COLO668 (cell line): ENCODE measurements at regions not wholly inside any gene's neighbourhood (a gene's known extent, or its start where the extent isn't known, plus 50 kb on each side); places are given as distances from the start of the nearest gene placed in this dataset.
"Not testable (repeated sequence)": the region's sequence is repeated elsewhere in the genome, so short reads cannot be mapped to it uniquely, and the experiment has no call there.

Experiments used
- DNase-seq: peaks from one replicate; lab custom pipeline; 2025; ENCODE audit not compliant: unreplicated experiment; lab: John Stamatoyannopoulos, UW

DNA sequence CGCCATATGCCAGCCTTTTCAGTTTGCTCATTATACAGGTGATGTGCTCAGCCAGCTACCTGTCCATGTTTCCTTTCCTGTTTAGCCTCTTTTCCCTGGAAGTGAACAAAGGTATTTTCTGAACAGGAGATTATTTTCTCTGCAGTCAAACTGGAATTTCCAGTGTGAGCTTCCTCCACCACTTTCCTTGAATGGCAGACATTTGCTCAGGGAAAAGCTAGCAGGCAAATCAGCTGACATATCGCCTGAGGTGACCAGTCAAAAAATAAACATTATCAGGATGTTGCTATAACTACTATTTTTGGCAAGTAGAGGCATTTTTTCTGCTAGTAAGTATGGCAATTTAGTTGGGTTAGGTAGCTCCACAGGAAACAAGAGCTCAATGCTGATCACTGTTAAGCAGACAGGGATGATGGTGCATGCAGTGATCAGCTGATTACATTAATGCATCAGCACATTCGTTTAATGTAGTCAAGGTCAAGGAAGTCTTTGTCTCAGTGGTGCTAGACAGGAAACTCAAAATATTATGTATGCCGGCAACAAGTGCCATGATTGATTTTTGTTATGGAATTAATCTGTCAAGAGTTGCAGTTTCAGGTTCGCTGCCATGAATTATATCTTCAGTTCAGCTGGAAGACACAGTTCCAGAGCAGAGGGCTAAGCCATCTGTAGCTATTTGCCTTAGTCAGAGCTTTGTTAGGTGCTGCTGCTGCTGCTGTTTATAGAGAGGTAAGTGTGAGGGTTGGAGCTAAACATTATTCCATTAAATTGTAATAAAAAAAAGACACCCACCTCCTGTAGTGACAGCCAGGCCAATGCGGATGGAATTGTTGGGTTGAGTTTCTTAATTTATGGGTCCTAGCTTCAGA, 179.7 kb upstream of the ST6GALNAC5 start:
- DNase-seq = no peak

DNA sequence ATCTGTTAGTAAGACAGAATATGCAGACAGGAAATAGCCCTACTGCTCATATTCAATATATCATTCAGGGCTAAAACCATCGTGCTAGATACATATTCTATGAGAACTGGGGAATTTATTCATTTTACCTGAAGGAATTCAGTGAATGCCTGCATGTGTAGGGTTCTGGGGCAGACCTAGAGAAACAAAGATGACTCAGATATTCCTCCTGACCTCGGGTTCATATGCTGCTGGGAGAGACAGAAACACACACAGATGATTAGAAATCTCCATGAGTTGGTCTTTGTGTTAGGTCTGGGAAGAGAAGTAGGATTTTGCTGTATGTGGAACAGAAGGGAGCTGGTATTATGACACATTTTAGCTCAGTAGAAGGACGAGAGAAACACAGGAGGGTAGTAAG, 176.5 kb upstream of the ST6GALNAC5 start:
- no peak for DNase-seq

DNA sequence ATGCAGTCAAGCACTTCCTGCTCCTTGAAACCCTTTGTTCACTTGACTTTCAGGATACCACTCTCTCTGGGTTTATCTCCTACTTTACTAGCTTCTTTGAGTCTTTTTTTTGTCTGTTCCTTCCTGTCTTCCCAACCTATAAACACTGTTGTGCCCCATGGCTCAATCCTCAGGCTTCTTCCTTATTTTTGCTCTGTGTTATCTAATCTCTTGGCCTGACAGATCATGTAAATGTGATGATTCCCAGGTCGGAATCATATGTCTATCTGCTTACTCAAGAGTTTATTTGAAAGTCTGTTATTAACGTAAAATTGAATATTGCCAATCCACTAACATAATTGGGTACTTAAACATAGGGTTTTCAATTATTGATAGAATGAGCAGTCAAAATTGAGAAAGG, 171.7 kb upstream of the ST6GALNAC5 start:
- no peak for DNase-seq

DNA sequence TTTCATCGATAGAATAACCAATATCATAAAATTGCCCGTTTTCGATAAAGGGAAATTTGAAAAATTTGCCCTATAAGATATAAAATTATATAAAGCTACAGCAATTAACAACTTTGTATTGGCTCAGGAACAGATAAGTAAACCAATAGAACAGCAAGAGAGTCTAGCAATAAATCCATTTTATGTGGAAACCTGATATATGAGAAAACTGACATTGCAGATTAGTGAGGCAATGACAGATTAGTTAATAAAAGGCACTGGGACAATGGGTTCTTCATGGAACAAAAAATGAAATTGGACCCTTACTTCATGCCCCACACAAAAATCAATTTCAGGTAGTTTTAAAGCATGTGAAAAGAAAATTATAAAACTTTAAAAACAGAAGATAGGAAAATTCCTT, 169.9 kb upstream of the ST6GALNAC5 start:
- DNase-seq = no peak

DNA sequence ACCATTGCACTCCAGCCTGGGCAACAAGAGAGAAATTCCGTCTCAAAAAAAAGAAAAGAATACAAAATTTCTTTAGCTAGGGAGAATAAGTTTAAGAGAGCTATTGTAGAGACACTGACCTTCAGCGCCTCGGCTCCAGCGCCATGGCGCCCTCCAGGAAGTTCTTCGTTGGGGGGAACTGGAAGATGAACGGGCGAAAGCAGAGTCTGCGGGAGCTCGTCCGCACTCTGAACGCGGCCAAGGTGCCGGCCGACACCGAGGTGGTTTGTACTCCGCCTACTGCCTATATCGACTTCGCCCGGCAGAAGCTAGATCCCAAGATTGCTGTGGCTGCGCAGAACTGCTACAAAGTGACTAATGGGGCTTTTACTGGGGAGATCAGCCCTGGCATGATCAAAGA, 167.6 kb upstream of the ST6GALNAC5 start:
- not testable (repeated sequence) for DNase-seq

DNA sequence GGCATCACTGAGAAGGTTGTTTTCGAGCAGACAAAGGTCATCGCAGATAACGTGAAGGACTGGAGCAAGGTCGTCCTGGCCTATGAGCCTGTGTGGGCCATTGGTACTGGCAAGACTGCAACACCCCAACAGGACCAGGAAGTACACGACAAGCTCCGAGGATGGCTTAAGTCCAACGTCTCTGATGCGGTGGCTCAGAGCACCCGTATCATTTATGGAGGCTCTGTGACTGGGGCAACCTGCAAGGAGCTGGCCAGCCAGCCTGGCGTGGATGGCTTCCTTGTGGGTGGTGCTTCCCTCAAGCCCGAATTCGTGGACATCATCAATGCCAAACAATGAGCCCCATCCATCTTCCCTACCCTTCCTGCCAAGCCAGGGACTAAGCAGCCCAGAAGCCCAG, 167.1 kb upstream of the ST6GALNAC5 start:
- not testable (repeated sequence) for DNase-seq

DNA sequence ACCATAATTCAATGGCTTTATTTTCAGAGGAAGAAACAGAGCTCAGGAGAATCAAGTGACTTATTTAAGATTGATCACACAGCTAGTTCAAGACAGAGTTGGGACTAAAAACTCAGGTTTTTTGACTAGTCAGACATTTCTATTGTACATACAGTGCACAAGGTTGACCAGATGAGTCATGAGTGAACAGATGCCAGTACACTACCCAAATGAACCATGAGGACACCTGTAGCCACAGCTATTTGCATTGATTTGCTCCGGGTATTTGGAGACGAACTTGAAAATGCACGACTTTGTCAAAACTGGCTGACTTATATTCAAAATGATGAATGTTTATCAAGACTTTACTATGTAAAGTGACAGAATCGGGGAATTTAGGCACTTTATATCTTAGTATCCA, 161.7 kb upstream of the ST6GALNAC5 start:
- no peak for DNase-seq

DNA sequence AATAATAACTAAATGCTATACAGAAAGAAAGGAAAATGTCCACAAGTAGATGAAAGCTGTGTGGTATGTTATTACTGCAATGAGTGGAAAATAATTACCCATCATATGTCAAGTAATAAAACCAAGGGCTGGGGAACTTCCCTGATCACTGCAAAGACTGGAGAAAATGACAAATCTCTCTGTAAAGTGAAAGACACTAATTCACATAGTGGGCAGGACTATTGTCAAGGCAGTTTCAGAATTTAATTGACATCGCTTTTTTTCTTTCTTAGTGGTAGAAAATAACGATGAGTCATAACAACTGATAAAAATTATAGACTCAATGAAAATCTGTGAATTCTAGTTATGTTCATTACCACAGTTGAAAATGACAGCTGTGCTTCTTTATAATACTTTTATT, 153.7 kb upstream of the ST6GALNAC5 start:
- DNase-seq = no peak

DNA sequence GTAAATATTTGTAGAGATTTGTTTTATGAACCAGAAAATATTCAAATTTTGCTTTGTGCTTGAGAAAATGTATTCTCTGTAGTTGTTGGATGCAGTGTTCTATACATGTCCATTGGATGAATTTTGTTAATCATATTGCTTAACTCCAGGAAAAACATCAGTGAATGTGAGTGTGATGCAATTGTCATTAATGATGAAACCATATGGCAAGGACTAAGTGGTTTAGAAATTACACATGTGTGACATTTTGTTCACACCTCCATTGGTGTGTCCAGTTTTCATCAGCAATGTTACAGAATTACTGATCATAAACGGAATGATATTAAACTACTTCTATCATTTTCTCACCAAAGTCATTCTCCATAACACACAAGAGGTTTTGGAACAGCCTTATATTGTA, 151.8 kb upstream of the ST6GALNAC5 start:
- no peak for DNase-seq

DNA sequence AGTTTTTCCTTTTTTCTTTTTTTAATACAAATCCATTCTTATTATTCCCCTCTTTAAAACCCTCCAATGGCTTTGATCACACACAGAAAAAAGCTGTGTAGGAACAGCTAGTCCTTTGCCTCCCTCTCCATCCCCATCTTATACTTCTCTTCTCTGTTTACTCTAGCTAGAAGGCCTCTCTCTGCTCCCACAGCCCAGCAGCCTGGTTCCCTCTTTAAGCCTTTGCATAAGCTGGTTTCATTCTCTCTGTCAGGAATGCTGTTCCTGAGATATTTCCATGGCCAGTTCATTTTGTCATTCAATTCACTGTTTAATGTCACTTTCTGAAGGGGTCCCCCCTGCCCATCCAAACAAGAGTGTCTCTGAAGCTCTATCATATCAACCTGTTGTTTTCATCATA, 143.3 kb upstream of the ST6GALNAC5 start:
- no peak for DNase-seq

DNA sequence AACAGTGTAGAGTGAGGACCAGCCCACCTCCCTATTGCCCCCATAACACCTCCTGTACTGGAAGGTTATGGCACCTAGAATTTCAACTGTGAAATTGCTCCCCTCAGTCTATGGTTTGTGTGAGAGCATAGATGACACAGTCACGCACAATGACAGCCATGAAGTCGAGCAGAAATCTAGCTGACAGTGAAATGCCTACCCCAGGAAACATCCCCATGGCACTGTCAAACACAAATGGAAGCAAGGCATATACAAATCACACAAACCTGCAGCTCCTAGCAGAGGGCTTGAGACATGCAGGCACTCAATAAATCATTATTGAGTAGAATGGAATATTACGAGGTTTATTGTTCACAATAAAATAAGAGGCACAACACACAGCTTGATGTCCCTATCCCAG, 142.5 kb upstream of the ST6GALNAC5 start:
- DNase-seq = no peak

DNA sequence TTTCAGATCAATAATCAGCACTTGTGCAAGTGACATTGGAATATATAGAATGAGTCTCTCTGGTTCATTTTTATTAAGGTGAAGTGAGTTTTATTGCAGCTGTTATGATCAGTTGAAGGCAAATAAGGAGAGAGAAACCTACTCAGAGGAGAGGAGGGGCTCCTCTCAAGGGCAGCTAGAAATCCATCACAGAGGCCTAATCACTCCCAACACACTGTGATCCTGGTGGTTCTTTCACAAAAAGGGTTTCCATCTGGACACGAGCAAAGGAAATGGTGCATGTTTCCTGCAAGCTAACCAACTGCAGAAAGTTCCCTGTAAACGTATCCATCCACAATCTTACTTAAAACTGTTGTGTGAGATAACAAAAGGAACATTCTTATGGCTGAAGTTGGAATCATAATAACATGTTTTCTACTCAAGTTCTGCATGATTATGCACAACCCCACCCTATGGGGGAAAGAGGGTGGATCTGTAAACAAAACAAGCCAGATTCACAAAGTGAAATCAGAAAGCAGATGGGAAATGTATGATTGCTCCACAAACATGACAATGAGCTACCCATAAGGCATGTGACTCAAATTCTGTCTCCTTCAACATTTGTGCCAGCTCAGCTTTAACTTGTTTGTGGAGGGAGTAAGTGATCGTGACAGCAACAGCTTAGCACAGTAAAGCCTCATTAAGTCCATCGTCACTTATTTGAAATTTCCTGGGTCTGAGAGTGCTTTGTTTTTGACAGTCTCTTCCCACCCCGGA, 141.2 kb upstream of the ST6GALNAC5 start:
- DNase-seq = no peak

DNA sequence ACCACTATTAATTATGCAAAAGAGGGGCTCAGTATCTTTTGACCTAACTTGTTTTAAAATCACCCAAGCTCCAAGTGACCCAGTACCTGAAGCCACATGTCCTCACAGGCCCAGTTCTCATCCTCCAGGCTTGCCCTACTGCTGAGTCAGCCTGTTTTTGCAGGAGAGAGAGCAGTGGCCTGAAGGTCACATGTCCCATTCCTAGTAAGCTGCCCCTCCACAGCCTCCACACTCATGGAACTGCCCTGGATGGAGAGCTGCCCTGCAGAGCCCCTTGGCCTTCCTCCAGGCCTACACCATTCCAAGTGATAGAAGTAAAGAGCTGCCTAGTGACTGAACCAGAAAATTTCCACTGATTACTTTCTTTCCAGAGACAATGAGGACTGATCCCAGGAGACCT, 139.8 kb upstream of the ST6GALNAC5 start:
- DNase-seq = no peak

DNA sequence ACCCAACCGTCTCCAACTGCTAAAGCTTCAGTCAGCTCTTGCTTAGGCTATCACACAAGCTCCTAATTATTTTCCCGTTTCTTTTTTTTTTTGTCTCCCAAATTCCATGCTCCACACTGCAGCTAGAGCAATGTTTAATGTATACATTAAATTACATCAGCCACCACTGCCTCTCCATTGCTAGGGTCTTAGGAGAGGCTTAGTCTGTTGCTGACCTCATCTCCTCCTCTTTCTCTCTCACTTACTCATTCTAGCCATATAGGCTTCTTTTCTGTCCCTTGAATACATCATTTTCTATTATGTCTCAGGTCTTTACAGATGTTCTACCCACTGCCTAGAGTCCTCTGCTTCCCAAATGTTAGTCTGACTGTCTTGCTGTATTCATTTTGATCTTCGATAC, 138.1 kb upstream of the ST6GALNAC5 start:
- DNase-seq = no peak

DNA sequence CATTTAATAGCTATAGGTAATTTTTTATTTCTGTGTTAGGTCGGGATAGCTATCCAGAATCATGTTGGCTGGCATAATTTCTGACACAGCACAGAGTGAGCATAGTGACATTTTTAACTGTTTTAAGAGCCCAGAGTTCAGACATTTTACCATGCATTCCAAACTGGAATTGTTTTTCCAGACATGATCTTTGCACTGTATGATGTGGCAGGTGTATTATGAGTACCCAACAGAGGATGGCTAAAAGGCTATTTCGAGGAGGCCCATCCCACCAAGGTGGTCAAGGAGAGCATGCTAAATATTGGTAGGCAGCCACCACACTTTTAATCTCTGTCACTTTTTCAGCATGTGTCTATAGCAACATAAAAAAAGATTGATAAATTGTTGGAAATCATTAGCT, 137.3 kb upstream of the ST6GALNAC5 start:
- DNase-seq = no peak

DNA sequence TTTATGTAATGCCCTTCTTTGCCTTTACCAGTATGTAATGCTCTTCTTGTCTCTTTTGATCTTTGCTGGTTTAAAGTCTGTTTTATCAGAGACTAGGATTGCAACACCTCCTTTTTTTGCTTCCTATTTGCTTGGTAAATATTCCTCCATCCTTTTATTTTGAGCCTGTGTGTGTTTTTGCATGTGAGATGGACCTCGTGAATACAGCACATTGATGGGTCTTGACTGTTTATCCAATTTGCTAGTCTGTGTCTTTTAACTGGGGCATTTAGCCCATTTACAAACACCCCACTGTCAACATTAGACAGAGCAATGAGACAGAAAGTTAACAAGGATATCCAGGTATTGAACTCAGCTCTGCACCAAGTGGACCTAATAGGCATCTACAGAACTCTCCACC, 128.9 kb upstream of the ST6GALNAC5 start:
- not testable (repeated sequence) for DNase-seq

DNA sequence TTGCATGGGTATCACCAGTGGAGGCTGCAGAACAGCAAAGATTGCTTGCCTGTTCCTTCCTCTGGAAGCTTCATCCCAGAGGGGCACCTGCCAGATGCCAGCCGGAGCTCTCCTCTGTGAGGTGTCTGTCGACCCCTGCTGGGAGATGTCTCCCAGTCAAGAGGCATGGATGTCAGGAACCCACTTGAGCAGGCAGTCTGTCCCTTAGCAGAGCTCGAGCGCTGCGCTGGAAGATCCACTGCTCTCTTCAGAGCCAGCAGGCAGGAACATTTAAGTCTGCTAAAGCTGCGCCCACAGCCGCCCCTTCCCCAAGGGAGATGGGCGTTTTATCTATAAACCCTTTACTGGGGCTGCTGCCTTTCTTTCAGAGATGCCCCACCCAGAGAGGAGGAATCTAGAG, 126.3 kb upstream of the ST6GALNAC5 start:
- DNase-seq = not testable (repeated sequence)

DNA sequence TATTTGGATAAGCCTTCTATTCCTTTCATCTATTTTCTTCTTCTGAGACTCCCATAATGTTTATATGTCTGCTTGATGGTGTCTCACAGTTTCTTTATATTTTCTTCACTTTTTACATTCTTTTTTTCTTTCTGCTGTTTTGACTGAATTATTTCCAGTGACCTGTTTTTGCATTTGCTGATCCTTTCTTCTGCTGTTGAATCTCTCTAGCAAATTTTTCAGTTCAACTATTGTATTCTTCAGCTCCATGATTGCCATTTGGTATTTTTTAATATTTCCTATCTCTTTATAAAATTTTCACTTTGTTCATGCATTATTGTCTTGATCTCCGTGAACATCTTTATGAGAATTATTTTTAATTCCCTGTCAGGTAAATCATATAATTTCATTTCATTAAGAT, 122.3 kb upstream of the ST6GALNAC5 start:
- no peak for DNase-seq

DNA sequence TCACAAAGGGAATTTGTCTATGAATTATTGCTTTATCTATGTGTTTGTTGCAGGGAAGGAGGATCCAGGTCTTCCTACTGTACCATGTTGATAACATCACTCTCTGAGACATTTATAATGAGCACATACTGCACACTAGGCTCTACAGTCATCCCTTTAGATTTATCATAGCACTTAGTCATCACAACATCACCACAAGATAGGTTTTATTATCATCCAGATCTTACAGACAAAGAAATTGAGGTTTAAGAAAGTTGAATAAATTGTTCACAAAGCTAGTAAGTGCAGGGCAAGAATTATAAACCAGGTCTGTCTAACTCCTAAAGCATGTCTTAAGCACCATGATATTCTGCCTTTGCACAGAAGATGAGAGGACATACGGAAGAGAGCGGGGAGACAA, 121.1 kb upstream of the ST6GALNAC5 start:
- DNase-seq = no peak

DNA sequence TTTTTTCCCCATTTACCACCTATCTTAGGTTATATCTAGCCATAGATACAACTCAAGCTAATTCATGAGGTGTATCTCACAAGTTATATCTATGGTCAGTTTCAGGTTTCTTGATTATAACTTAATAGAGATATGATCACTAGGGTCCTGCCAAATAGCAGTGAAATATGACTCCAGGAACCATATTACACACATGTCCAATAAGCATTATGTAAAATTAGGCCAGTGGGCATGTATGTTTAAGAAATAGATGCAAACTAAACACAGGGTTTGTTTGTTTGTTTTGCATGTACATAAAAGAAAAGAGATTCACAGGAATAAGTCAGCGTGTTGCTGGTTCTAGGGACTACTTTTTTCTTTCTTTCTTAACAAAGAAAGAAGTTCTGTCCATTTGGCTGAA, 112.5 kb upstream of the ST6GALNAC5 start:
- no peak for DNase-seq

DNA sequence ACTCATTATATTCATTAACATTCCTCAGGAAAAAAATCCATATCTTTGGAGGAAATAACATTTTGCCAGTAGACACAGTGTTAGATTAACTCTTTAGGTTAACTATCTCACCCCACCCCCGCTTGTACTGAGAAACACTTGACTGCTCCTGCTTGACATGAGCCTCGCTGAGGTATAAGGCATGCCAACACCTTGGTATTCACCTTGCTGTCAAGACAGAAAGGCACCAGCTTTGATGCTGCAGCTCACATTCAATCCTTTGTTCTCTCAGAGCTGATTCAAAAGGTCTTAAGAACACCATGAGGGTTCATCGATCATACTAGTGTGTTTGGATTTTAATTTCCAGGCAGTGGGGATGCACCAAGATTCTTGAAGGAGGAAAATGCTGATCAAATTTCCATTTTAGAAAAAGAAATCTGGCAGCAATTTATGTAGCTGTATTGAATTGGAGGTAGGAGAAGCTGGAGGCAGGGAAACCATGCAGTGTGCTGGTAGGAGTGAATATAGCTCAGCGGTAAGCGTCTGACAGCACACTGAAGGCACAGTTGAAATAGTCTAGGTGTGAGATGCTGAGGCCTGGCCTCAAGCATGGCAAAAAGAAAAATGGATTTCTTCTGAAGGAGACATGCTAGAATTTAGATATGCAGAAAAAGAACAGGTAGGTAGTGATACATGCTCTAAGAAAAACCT, 108.0 kb upstream of the ST6GALNAC5 start:
- DNase-seq = no peak

DNA sequence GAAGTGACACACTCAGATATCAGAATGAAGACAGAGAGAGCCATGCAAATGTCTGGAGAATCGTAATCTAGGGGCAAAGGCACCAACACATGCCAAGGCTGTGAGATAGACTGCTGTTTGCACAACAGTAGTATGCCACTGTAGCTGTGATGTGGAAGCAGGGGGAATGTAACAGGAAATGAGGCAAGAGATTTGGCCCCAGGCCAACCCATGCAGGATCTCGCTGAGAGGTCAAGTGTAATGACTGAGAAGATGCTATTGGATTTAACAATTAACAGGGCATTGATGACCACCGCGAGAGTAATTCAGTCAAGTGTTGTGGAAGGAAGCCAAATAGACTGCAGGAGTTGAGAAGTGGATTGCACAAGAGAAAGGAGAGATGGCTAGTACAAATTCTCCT, 107.3 kb upstream of the ST6GALNAC5 start:
- DNase-seq = peak; percentile 89
